ENCODE measurements at regions not wholly inside any gene's neighbourhood (a gene's known extent, or its start where the extent isn't known, plus 50 kb on each side); places are given as distances from the start of the nearest gene placed in this dataset.

DNA sequence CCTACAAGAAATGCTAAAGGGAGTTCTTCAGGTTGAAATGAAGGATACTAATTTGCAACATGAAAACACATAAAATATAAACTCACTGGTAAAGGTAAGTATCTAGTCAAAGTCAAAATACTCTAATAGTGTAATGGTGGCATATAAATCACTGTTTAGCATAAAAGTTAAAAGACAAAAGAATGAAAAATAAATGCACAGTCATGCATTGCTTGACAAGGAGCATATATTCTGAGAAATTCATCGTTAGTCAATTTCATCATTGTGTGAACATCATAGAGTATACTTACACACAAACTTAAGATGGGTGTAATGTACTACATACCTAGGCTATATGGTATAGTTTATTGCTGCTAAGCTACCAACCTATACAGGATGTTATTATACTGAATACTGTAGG lies 194.4 kb upstream of the PDE5A start:
- H3K4me3 ChIP-seq (ENCODE audit: low read depth, low read length): no peak overlapping the region
- no peak for DNase-seq (ENCODE audit: low read depth)
- TF ChIP-seq, protein P1, sequence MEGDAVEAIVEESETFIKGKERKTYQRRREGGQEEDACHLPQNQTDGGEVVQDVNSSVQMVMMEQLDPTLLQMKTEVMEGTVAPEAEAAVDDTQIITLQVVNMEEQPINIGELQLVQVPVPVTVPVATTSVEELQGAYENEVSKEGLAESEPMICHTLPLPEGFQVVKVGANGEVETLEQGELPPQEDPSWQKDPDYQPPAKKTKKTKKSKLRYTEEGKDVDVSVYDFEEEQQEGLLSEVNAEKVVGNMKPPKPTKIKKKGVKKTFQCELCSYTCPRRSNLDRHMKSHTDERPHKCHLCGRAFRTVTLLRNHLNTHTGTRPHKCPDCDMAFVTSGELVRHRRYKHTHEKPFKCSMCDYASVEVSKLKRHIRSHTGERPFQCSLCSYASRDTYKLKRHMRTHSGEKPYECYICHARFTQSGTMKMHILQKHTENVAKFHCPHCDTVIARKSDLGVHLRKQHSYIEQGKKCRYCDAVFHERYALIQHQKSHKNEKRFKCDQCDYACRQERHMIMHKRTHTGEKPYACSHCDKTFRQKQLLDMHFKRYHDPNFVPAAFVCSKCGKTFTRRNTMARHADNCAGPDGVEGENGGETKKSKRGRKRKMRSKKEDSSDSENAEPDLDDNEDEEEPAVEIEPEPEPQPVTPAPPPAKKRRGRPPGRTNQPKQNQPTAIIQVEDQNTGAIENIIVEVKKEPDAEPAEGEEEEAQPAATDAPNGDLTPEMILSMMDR (IDR thresholded peaks at IDR 0.05; ENCODE audit: insufficient read depth, low read depth, low read length): no peak

DNA sequence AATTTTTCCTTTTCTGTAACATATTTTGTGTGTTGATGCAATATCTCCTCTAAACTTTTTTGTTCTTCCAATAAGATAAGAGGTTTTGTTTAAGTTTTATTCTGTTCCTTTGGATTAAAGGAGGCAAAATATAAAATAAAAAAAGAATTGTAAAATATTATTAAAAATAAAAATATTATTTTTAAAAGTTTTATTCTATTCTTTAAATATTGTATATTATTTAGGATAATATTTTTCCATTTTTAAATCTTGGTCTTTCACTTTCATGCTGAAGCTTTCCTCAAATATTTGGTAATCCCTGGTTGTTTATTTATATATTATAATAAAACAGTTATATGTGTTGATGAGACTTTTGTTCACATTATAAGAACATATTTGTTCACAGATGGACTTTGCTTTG lies 187.9 kb upstream of the PDE5A start:
- TF ChIP-seq, protein P1 (IDR thresholded peaks at IDR 0.05; ENCODE audit: insufficient read depth, low read depth, low read length): no peak
- DNase-seq (ENCODE audit: low read depth): no peak
- H3K4me3 ChIP-seq (ENCODE audit: low read depth, low read length): no peak overlapping the region

DNA sequence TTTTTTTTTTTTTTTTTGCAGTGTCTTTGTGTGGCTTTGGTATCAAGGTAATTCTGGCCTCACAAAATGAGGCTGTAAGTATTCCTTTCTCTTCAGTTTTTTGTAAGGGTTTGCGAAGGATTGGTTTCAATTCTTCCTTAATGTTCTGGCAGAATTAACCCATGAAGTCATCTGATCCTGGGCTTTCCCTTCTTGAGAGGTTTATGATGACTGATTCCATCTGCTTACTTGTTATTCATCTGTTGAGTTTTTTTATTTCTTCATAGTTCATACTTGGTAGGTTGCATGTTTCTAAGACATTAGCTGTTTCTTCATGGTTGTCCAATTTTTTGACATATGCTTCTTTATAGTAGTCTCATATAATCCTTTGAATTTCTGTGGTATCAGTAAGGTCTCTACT lies 181.4 kb upstream of the PDE5A start:
- H3K4me3 ChIP-seq (ENCODE audit: low read depth, low read length): no peak overlapping the region
- TF ChIP-seq, protein P1 (IDR thresholded peaks at IDR 0.05; ENCODE audit: insufficient read depth, low read depth, low read length): no peak
- peak; percentile 64 for DNase-seq (ENCODE audit: low read depth)

DNA sequence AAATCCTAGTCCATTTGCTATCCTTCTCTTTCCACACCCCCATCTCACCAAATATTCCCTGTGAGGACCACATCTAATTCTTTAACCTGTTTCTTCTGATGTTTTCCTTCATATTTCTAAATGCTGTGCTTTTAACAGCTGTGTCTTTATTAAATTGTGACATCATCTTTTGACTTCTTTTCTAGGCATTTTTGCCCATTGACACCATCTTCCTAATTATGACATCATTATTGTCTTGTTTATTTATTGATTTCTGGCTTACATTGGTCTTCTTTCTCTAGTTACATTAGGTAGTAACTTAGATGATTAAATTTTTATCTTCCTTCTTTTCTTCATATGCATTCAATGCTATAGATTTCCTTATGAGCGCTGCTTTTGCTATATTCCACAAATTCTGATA lies 175.8 kb upstream of the PDE5A start:
- H3K4me3 ChIP-seq (ENCODE audit: low read depth, low read length): no peak overlapping the region
- DNase-seq (ENCODE audit: low read depth): no peak
- TF ChIP-seq, protein P1 (IDR thresholded peaks at IDR 0.05; ENCODE audit: insufficient read depth, low read depth, low read length): no peak

DNA sequence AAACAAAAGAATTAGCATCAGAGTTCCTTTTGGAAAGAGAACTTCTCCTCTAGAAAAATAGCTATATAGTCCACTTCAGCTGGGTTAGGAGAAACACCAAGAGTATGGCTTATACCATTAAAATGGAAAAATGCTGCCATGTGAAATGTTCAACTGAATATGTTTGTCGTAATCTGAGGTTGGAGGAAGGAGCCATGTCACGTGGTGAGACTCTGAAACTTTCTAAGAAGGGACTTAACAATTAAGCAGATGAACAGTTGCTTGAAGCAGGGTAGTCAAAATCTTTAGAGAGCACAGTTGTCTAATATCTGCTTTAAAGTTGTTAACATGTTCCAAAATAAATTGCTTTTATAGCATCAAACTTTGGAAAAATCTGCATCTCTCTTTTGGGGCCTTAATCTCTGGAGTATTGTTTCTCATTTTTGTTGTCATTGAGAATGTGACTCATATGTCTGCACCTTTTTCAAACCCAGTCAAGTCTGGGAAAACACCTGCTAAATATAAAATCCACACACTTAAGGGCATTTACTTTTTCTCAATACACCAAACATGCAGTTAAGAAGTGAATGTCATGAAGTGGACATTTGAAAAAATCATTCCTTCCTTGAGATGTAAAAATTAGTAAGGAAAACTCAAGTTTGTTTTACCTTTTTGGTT lies 168.8 kb upstream of the PDE5A start:
- TF ChIP-seq, protein P1 (IDR thresholded peaks at IDR 0.05; ENCODE audit: insufficient read depth, low read depth, low read length): no peak
- DNase-seq (ENCODE audit: low read depth): no peak
- no peak overlapping the region for H3K4me3 ChIP-seq (ENCODE audit: low read depth, low read length)

DNA sequence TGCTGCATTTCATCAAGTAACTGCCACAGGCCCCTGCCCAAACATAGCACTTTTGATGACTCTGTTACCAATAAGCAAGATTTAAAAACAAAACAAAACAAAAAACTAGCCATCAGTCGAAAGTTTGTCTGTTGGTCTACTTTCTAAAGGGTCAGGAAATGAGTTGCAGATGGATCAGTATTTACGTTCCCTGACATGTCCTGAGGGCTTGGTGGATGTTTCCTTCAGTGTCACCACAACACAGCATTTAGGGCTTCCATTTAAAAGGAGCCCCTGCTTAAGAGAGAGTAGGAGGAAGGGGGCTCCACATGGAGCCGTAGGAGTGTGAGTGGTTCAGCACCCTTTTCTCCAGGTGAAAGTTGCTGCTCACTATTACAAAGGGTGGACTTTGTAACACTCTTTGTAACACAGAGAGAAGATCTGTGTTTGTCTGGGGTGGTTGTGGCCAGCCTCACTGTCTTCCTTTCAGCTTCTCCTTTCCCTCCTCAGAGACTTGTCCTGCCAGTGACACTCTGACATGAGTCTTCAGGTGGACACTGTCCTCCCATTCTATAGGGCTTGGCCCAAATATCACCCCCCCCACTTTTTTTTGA lies 167.5 kb upstream of the PDE5A start:
- peak; percentile 13 for DNase-seq (ENCODE audit: low read depth)
- TF ChIP-seq, protein P1 (IDR thresholded peaks at IDR 0.05; ENCODE audit: insufficient read depth, low read depth, low read length): no peak
- H3K4me3 ChIP-seq (ENCODE audit: low read depth, low read length): no peak overlapping the region

DNA sequence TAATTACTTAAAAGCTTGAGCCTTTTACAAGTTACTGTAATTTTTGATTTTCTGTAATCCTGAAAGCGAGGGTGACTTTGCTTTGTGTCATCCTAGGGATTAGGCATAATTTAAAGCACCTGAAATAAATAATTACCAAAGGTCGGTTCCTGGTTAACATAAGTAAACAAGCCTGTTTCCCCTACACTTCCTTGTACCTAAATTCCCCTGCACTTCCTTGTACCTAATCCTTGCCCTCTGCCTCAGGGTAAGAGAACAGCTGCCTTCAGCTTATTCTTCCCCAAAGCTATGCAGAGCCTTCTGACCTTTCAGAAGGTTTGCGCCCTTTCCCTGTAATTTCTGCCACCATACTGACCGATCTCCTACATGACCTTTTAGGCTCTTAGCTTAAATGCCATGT lies 166.1 kb upstream of the PDE5A start:
- no peak for DNase-seq (ENCODE audit: low read depth)
- no peak overlapping the region for H3K4me3 ChIP-seq (ENCODE audit: low read depth, low read length)
- TF ChIP-seq, protein P1 (IDR thresholded peaks at IDR 0.05; ENCODE audit: insufficient read depth, low read depth, low read length): no peak
